ENCODE measurements at regions not wholly inside any gene's neighbourhood (a gene's known extent, or its start where the extent isn't known, plus 50 kb on each side); places are given as distances from the start of the nearest gene placed in this dataset.
"Not testable (repeated sequence)": the region's sequence is repeated elsewhere in the genome, so short reads cannot be mapped to it uniquely, and the experiment has no call there.

DNA sequence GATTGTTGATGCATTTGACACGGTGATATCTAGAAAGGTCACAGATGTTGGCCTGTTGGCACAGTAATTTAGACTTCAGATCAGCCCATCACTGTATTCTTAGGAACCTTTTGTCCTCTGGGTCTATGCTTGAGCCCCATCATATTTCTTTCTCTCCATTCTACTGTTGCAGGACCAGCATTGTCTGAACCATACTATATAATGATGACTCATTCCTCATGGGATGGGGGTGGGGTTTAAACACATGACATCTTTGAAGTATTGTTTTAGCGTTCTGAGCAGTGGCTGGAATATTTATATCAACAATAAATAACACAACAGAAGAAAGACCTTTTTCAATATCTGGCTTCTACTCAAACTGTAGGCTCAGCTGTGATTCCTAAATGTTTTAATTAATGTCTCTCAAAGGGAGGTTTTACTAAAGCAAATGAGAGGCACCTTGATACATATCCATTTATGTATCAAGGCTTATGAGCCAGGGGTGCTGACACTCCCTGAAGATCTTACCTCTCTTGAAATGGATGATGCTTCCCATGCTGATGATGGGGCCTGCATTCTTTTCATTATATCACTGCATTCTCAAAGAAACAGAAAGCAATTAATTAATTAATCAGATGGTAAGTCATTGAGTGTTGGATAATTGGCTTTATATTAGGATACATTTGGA, 379.0 kb upstream of the GOT2 start (continued):
- TF ChIP-seq EZH2phosphoT487 (IDR thresholded peaks at IDR 0.05; ENCODE audit: borderline replicate concordance, low read depth) (no peak), NRF1 (IDR thresholded peaks at IDR 0.05; ENCODE audit: low read depth, low read length) (no peak), ELF1 (IDR thresholded peaks at IDR 0.05) (no peak)

DNA sequence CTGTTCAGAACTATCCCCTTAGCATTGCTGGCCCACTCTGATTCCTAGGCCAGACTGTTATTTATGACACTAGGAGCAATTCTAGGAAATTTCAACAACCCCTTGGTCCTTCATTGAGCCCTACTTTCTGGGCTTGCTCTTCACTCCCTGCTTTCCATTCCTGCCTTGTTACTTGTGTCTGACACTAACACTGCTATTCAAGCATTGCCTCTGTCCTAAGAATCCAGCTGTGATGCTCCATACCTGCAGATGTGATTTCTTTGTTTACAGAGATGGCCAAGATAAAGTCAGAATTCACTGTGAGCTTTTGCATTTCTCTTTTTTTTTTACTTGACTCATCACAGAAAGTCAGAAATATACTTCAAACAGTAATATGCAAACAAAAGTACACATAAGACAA, 377.2 kb upstream of the GOT2 start:
- Histone ChIP-seq H3K4me1 (ENCODE audit: control insufficient read depth in 1 of 2, insufficient read depth in 2 of 2, low read depth in 1 of 2, low read length in 1 of 2) (no peaks in the 10 kb centered on the region), H3K79me2 (ENCODE audit: insufficient read depth) (no peaks in the 10 kb centered on the region), H2AFZ (ENCODE audit: low read depth) (no peak overlapping the region), H3K27ac (ENCODE audit: low read depth in 2 of 2, low read length in 1 of 2) (no peak overlapping the region), H3K4me2 (no peak overlapping the region), H3K9me2 (no peaks in the 10 kb centered on the region), H3K9ac (no peak overlapping the region), H3F3A (replicated peaks; ENCODE audit: insufficient read depth) (no peaks in the 10 kb centered on the region), H3K36me3 (replicated peaks in 1 of 2; ENCODE audit: control insufficient read depth in 1 of 2, insufficient read depth in 2 of 2, low read length in 1 of 2) (no peaks in the 10 kb centered on the region), H4K20me1 (ENCODE audit: insufficient read depth) (no peaks in the 10 kb centered on the region), H3K4me3 (ENCODE audit: low read depth in 2 of 2, low read length in 1 of 2) (no peak overlapping the region), H3K9me3 (no peaks in the 10 kb centered on the region), H3K27me3 (ENCODE audit: insufficient read depth) (no peaks in the 10 kb centered on the region)
- DNase-seq = no peak
- ChIA-PET CTCF (no interaction called here), POLR2A (no interaction called here)
- TF ChIP-seq RAD21 (IDR thresholded peaks at IDR 0.05; ENCODE audit: low read length) (no peak), JUND (IDR thresholded peaks at IDR 0.05) (no peak), SIN3A (IDR thresholded peaks at IDR 0.05; ENCODE audit: borderline replicate concordance, low read depth, low read length) (no peak)

DNA sequence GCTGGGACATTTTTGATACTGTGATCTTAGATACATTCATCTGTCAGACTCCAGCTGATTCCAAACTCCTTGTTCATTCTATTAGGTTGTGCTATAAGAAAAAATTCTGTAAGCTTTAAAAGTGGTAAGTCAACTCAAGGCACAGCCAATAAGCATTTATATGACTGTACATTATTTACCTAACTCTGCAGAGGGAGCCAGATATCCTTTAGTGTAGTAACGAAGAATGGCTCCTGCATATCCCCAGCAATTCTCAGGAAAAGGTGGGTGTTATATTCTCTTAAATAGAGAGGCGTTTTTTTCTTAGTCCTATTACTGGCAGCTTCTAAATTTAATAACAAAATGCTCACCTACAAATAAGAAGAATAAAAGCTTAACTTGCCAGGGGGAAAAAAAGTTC, 374.3 kb upstream of the GOT2 start:
- H3K27ac ChIP-seq (ENCODE audit: low read depth in 2 of 2, low read length in 1 of 2) = no peak overlapping the region
- no peak for TF ChIP-seq GABPA (IDR thresholded peaks at IDR 0.05; ENCODE audit: low read depth)
- TF ChIP-seq SIN3A (IDR thresholded peaks at IDR 0.05; ENCODE audit: borderline replicate concordance, low read depth, low read length) = no peak
- TF ChIP-seq, protein P1, sequence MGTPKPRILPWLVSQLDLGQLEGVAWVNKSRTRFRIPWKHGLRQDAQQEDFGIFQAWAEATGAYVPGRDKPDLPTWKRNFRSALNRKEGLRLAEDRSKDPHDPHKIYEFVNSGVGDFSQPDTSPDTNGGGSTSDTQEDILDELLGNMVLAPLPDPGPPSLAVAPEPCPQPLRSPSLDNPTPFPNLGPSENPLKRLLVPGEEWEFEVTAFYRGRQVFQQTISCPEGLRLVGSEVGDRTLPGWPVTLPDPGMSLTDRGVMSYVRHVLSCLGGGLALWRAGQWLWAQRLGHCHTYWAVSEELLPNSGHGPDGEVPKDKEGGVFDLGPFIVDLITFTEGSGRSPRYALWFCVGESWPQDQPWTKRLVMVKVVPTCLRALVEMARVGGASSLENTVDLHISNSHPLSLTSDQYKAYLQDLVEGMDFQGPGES (IDR thresholded peaks at IDR 0.05; ENCODE audit: low read depth, low read length) = no peak
- TF ChIP-seq MEF2A (IDR thresholded peaks at IDR 0.05; ENCODE audit: borderline replicate concordance, low read depth) = no peak
- TF ChIP-seq RFX5 (IDR thresholded peaks at IDR 0.05; ENCODE audit: low read length) = no peak
- no peak for TF ChIP-seq RXRA (IDR thresholded peaks at IDR 0.05; ENCODE audit: borderline replicate concordance, low read depth)
- TF ChIP-seq, protein P2, sequence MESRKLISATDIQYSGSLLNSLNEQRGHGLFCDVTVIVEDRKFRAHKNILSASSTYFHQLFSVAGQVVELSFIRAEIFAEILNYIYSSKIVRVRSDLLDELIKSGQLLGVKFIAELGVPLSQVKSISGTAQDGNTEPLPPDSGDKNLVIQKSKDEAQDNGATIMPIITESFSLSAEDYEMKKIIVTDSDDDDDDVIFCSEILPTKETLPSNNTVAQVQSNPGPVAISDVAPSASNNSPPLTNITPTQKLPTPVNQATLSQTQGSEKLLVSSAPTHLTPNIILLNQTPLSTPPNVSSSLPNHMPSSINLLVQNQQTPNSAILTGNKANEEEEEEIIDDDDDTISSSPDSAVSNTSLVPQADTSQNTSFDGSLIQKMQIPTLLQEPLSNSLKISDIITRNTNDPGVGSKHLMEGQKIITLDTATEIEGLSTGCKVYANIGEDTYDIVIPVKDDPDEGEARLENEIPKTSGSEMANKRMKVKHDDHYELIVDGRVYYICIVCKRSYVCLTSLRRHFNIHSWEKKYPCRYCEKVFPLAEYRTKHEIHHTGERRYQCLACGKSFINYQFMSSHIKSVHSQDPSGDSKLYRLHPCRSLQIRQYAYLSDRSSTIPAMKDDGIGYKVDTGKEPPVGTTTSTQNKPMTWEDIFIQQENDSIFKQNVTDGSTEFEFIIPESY (IDR thresholded peaks at IDR 0.05; ENCODE audit: borderline replicate concordance, low read depth) = no peak
- TF ChIP-seq RAD21 (IDR thresholded peaks at IDR 0.05; ENCODE audit: low read length) = no peak
- no peak for TF ChIP-seq TEAD4 (IDR thresholded peaks at IDR 0.05; ENCODE audit: borderline replicate concordance, insufficient read depth)
- TF ChIP-seq, protein P3, sequence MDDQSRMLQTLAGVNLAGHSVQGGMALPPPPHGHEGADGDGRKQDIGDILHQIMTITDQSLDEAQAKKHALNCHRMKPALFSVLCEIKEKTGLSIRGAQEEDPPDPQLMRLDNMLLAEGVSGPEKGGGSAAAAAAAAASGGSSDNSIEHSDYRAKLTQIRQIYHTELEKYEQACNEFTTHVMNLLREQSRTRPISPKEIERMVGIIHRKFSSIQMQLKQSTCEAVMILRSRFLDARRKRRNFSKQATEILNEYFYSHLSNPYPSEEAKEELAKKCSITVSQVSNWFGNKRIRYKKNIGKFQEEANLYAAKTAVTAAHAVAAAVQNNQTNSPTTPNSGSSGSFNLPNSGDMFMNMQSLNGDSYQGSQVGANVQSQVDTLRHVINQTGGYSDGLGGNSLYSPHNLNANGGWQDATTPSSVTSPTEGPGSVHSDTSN (IDR thresholded peaks at IDR 0.05) = no peak
- no peak for TF ChIP-seq TAF1 (IDR thresholded peaks at IDR 0.05; ENCODE audit: borderline replicate concordance, low read depth, low read length)
- no peak for TF ChIP-seq NRF1 (IDR thresholded peaks at IDR 0.05; ENCODE audit: low read depth, low read length)
- TF ChIP-seq SMC3 (IDR thresholded peaks at IDR 0.05; ENCODE audit: low read depth, low read length) = no peak
- TF ChIP-seq FOXM1 (IDR thresholded peaks at IDR 0.05; ENCODE audit: low read depth) = no peak
- no peak for TF ChIP-seq EZH2phosphoT487 (IDR thresholded peaks at IDR 0.05; ENCODE audit: borderline replicate concordance, low read depth)
- no peak for TF ChIP-seq MXI1 (IDR thresholded peaks at IDR 0.05; ENCODE audit: low read depth, low read length)
- H3K9me3 ChIP-seq = no peaks in the 10 kb centered on the region
- no peaks in the 10 kb centered on the region for H3K4me1 ChIP-seq (ENCODE audit: control insufficient read depth in 1 of 2, insufficient read depth in 2 of 2, low read depth in 1 of 2, low read length in 1 of 2)
- DNase-seq = no peak
- POLR2A ChIA-PET = no interaction called here
- 6% methylated on average over 2 of the region's 2 CpGs for WGBS (ENCODE audit: low lambda C conversion rate)
- no peaks in the 10 kb centered on the region for H3K36me3 ChIP-seq (replicated peaks in 1 of 2; ENCODE audit: control insufficient read depth in 1 of 2, insufficient read depth in 2 of 2, low read length in 1 of 2)
- no peaks in the 10 kb centered on the region for H4K20me1 ChIP-seq (ENCODE audit: insufficient read depth)
- H3K79me2 ChIP-seq (ENCODE audit: insufficient read depth) = no peaks in the 10 kb centered on the region
- H3K4me2 ChIP-seq = no peak overlapping the region
- H3K9me2 ChIP-seq = no peaks in the 10 kb centered on the region
- CTCF ChIA-PET = interaction anchor here (0.6 to 1.3 kb wide), 2 partner anchors 16 to 84 kb away, joined by 3 to 5 read pairs; no protein-coding TSS in a partner anchor
- no peaks in the 10 kb centered on the region for H3K27me3 ChIP-seq (ENCODE audit: insufficient read depth)
- H2AFZ ChIP-seq (ENCODE audit: low read depth) = no peak overlapping the region
- no peak overlapping the region for H3K9ac ChIP-seq
- no peak overlapping the region for H3K4me3 ChIP-seq (ENCODE audit: low read depth in 2 of 2, low read length in 1 of 2)
- H3F3A ChIP-seq (replicated peaks; ENCODE audit: insufficient read depth) = no peaks in the 10 kb centered on the region

DNA sequence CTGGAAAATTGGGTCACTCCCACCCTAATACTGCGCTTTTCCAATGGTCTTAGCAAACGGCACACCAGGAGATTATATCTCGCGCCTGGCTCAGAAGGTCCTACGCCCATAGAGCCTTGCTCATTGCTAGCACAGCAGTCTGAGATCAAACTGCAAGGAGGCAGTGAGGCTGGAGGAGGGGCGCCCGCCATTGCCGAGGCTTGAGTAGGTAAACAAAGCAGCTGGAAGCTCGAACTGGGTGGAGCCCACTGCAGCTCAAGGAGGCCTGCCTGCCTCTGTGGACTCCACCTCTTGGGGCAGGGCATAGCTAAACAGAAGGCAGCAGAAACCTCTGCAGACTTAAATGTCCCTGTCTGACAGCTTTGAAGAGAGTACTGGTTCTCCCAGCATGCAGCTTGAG, 362.6 kb upstream of the GOT2 start:
- H3K36me3 ChIP-seq (replicated peaks in 1 of 2; ENCODE audit: control insufficient read depth in 1 of 2, insufficient read depth in 2 of 2, low read length in 1 of 2); H3K9me3 ChIP-seq; DNase-seq; POLR2A ChIA-PET; H3K4me3 ChIP-seq (ENCODE audit: low read depth in 2 of 2, low read length in 1 of 2); H3K4me2 ChIP-seq; H3K79me2 ChIP-seq (ENCODE audit: insufficient read depth); H3K27me3 ChIP-seq (ENCODE audit: insufficient read depth); H3K27ac ChIP-seq (ENCODE audit: low read depth in 2 of 2, low read length in 1 of 2); H3K4me1 ChIP-seq (ENCODE audit: control insufficient read depth in 1 of 2, insufficient read depth in 2 of 2, low read depth in 1 of 2, low read length in 1 of 2); H3K9me2 ChIP-seq; H3F3A ChIP-seq (replicated peaks; ENCODE audit: insufficient read depth); CTCF ChIA-PET; H4K20me1 ChIP-seq (ENCODE audit: insufficient read depth); H2AFZ ChIP-seq (ENCODE audit: low read depth); H3K9ac ChIP-seq: not testable (repeated sequence)
- 44% methylated on average over 9 of the region's 9 CpGs for WGBS (ENCODE audit: low lambda C conversion rate)

All from SK-N-SH (cell line).